ENCODE measurements at regions not wholly inside any gene's neighbourhood (a gene's known extent, or its start where the extent isn't known, plus 50 kb on each side); places are given as distances from the start of the nearest gene placed in this dataset.

DNA sequence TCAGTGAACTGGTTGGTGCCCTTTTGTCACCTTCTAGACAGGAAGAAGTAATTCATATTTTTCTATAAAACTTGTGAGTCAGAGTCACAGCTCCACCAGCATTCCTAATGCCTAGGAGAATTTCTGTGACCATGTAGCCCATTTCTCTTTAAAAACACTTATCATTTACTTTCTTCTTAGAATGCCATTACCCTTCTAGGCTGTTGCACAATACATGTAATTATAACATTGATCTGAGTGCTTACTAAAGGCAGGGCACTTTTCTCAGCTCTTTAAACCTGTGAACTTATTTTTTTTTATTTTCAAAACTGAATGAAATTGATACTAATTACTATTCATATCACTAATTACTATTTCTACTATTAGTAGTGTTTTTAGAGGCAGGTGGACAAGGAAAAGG, 373.7 kb downstream of the TLE4 start:
- dilution Hi-C loops (cut with MboI; ENCODE audit: extremely low pct_ligation_motif_present, low sequenced_read_pairs): no loop called here
- Histone ChIP-seq H3K9me3 (replicated peaks; ENCODE audit: control insufficient read depth, insufficient read depth, low read length) (no peaks in the 10 kb centered on the region), H3K79me2 (ENCODE audit: control insufficient read depth, insufficient read depth, low read length) (no peaks in the 10 kb centered on the region), H3K4me3 (replicated peaks in 1 of 3; ENCODE audit: insufficient read depth in 1 of 3, low read depth in 1 of 3, low read length in 3 of 3) (no peak overlapping the region), H3K27me3 (ENCODE audit: control insufficient read depth in 2 of 2, insufficient read depth in 2 of 2, low read length in 2 of 2) (no peaks in the 10 kb centered on the region), H2AFZ (ENCODE audit: low read depth, low read length) (no peak overlapping the region), H3K4me1 (ENCODE audit: control insufficient read depth, extremely low read depth, insufficient read depth, low read length) (peaks cover 15% of the 10 kb centered on the region), H3K9me1 (replicated peaks; ENCODE audit: control insufficient read depth, extremely low read depth, insufficient read depth, low read length) (no peaks in the 10 kb centered on the region), H4K20me1 (replicated peaks; ENCODE audit: control insufficient read depth, extremely low read depth, insufficient read depth, low read length) (no peaks in the 10 kb centered on the region), H3K4me2 (ENCODE audit: insufficient read depth, low read length) (no peak overlapping the region), H3K27ac (ENCODE audit: insufficient read depth, low read depth, low read length) (no peak overlapping the region), H3K9ac (replicated peaks; ENCODE audit: extremely low read depth, insufficient read depth, low read length) (no peak overlapping the region), H3K36me3 (ENCODE audit: control insufficient read depth in 2 of 2, extremely low read depth in 1 of 2, insufficient read depth in 2 of 2, low read length in 2 of 2) (no peaks in the 10 kb centered on the region)
- ChIA-PET POLR2A (no interaction called here), CTCF (no interaction called here)
- peak; percentile 8 for DNase-seq (ENCODE audit: low read depth, low spot score)
- intact Hi-C loops (cut with micrococcal nuclease): loop anchor here (10.0 kb wide), 1 partner anchor 1341 kb away; no protein-coding TSS in a partner anchor
- BruUV-seq (replicated peaks): no TSS peak
- FAIRE-seq: no peak
- TF ChIP-seq EZH2 (IDR thresholded peaks at IDR 0.05; ENCODE audit: borderline replicate concordance, low read depth, low read length, severe bottlenecking): no peak

DNA sequence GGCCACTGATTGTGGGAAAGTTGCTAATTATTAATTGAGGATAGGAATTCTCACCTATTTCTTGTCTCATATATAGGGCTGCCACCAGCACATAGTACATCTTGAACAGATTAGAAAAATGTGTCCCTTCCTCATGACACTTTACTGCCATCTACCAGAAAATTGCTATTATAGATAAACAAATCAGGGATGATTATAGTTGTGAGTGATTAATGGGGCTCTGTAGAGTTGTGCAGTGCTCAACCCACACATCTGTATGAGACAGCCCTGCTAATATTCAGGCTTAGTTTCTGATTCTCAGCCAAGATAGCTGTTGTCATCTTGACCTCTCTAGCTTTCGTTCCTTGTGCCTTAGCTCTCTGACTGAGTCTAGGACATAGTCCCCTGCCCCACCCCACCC, 373.3 kb downstream of the TLE4 start:
- H3K9ac ChIP-seq (replicated peaks; ENCODE audit: extremely low read depth, insufficient read depth, low read length): no peak overlapping the region
- BruUV-seq (replicated peaks): no TSS peak
- H3K27me3 ChIP-seq (ENCODE audit: control insufficient read depth in 2 of 2, insufficient read depth in 2 of 2, low read length in 2 of 2): no peaks in the 10 kb centered on the region
- intact Hi-C loops (cut with micrococcal nuclease) (loop anchor here (10.0 kb wide), 1 partner anchor 1340 kb away; no protein-coding TSS in a partner anchor), dilution Hi-C loops (cut with MboI; ENCODE audit: extremely low pct_ligation_motif_present, low sequenced_read_pairs) (no loop called here)
- no peak overlapping the region for H3K27ac ChIP-seq (ENCODE audit: insufficient read depth, low read depth, low read length)
- H3K9me1 ChIP-seq (replicated peaks; ENCODE audit: control insufficient read depth, extremely low read depth, insufficient read depth, low read length): no peaks in the 10 kb centered on the region
- no peak overlapping the region for H3K4me3 ChIP-seq (replicated peaks in 1 of 3; ENCODE audit: insufficient read depth in 1 of 3, low read depth in 1 of 3, low read length in 3 of 3)
- FAIRE-seq (no peak), DNase-seq (ENCODE audit: low read depth, low spot score) (no peak)
- H3K79me2 ChIP-seq (ENCODE audit: control insufficient read depth, insufficient read depth, low read length): no peaks in the 10 kb centered on the region
- H3K4me1 ChIP-seq (ENCODE audit: control insufficient read depth, extremely low read depth, insufficient read depth, low read length): peaks cover 20% of the 10 kb centered on the region
- H2AFZ ChIP-seq (ENCODE audit: low read depth, low read length): no peak overlapping the region
- ChIA-PET POLR2A (no interaction called here), CTCF (no interaction called here)
- TF ChIP-seq GATA2 (IDR thresholded peaks at IDR 0.05; ENCODE audit: insufficient read depth, insufficient read length, low read depth, low read length) (no peak), EZH2 (IDR thresholded peaks at IDR 0.05; ENCODE audit: borderline replicate concordance, low read depth, low read length, severe bottlenecking) (no peak), FOS (IDR thresholded peaks at IDR 0.05; ENCODE audit: borderline replicate concordance, insufficient read depth, low read length) (no peak), POLR2AphosphoS5 (IDR thresholded peaks at IDR 0.05; ENCODE audit: insufficient read depth, low read depth, low read length) (no peak), POLR2A (IDR thresholded peaks at IDR 0.05; ENCODE audit: low read depth, low read length) (no peak), MYC (IDR thresholded peaks at IDR 0.05; ENCODE audit: low read depth, low read length) (no peak), JUN (IDR thresholded peaks at IDR 0.05; ENCODE audit: borderline replicate concordance, insufficient read depth, insufficient read length, low read depth) (no peak)
- TF ChIP-seq, protein P1, sequence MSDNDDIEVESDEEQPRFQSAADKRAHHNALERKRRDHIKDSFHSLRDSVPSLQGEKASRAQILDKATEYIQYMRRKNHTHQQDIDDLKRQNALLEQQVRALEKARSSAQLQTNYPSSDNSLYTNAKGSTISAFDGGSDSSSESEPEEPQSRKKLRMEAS (IDR thresholded peaks at IDR 0.05; ENCODE audit: insufficient read depth, insufficient read length): no peak
- TF ChIP-seq, protein P2, sequence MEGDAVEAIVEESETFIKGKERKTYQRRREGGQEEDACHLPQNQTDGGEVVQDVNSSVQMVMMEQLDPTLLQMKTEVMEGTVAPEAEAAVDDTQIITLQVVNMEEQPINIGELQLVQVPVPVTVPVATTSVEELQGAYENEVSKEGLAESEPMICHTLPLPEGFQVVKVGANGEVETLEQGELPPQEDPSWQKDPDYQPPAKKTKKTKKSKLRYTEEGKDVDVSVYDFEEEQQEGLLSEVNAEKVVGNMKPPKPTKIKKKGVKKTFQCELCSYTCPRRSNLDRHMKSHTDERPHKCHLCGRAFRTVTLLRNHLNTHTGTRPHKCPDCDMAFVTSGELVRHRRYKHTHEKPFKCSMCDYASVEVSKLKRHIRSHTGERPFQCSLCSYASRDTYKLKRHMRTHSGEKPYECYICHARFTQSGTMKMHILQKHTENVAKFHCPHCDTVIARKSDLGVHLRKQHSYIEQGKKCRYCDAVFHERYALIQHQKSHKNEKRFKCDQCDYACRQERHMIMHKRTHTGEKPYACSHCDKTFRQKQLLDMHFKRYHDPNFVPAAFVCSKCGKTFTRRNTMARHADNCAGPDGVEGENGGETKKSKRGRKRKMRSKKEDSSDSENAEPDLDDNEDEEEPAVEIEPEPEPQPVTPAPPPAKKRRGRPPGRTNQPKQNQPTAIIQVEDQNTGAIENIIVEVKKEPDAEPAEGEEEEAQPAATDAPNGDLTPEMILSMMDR (IDR thresholded peaks at IDR 0.05; ENCODE audit: extremely low read depth in 1 of 2, insufficient read depth in 1 of 2, low read depth in 1 of 2, low read length in 2 of 2): no peak
- no peaks in the 10 kb centered on the region for H4K20me1 ChIP-seq (replicated peaks; ENCODE audit: control insufficient read depth, extremely low read depth, insufficient read depth, low read length)
- no peak overlapping the region for H3K4me2 ChIP-seq (ENCODE audit: insufficient read depth, low read length)
- H3K36me3 ChIP-seq (ENCODE audit: control insufficient read depth in 2 of 2, extremely low read depth in 1 of 2, insufficient read depth in 2 of 2, low read length in 2 of 2): no peaks in the 10 kb centered on the region
- no peaks in the 10 kb centered on the region for H3K9me3 ChIP-seq (replicated peaks; ENCODE audit: control insufficient read depth, insufficient read depth, low read length)
